ENCODE measurements at regions not wholly inside any gene's neighbourhood (a gene's known extent, or its start where the extent isn't known, plus 50 kb on each side); places are given as distances from the start of the nearest gene placed in this dataset.

- TF ChIP-seq POLR2A (IDR thresholded peaks at IDR 0.05; ENCODE audit: extremely low read depth, insufficient read length) = no peak
- no peak for TF ChIP-seq CTCF (IDR thresholded peaks at IDR 0.05; ENCODE audit: low read depth, low read length)
These were observed 1088.0 kb upstream of the PCDH7 start for GRCh38 chr4:29632199-29632598.
